HG03558 (cell line): ENCODE measurements at regions not wholly inside any gene's neighbourhood (a gene's known extent, or its start where the extent isn't known, plus 50 kb on each side); places are given as distances from the start of the nearest gene placed in this dataset.

Experiments used
- ATAC-seq: cut with Tn5 transposase; IDR thresholded peaks from one replicate; pipeline ENCODE4 v1.9.1; 2021; ENCODE audit warnings: moderate number of reproducible peaks; ENCODE audit not compliant: unreplicated experiment; ENCODE audit errors: extremely low read depth

- ATAC-seq = no peak
Observed at GRCh38 chr5:71862507-71863060, 143.5 kb downstream of the CARTPT start.

GRCh38 chr5:71864730-71865601, 145.9 kb downstream of the CARTPT start:
- ATAC-seq = no peak

- ATAC-seq = no peak
Observed at GRCh38 chr5:71865665-71866320, 146.7 kb downstream of the CARTPT start.

GRCh38 chr5:71872311-71872864, 153.3 kb downstream of the CARTPT start:
- no peak for ATAC-seq

- no peak for ATAC-seq
Observed at GRCh38 chr5:71873191-71873591, 154.1 kb downstream of the CARTPT start.

GRCh38 chr5:71874521-71874920, 155.4 kb downstream of the CARTPT start:
- ATAC-seq = no peak

- ATAC-seq = no peak
Observed at GRCh38 chr5:71877511-71877910, 158.4 kb downstream of the CARTPT start.

- no peak for ATAC-seq
Observed at GRCh38 chr5:71880536-71880935, 161.5 kb downstream of the CARTPT start.

- no peak for ATAC-seq
Observed at GRCh38 chr5:71882826-71883741, 164.0 kb downstream of the CARTPT start.

- no peak for ATAC-seq
Observed at GRCh38 chr5:71883742-71884103, 164.6 kb downstream of the CARTPT start.

GRCh38 chr5:71884926-71885325, 165.9 kb downstream of the CARTPT start:
- no peak for ATAC-seq

GRCh38 chr5:71886406-71886805, 167.3 kb downstream of the CARTPT start:
- no peak for ATAC-seq

- peak; percentile 98 for ATAC-seq
Observed at GRCh38 chr5:71887680-71888079, 168.6 kb downstream of the CARTPT start.

GRCh38 chr5:71891406-71891805, 172.3 kb downstream of the CARTPT start:
- ATAC-seq = no peak

- no peak for ATAC-seq
Observed at GRCh38 chr5:71891856-71892255, 172.8 kb downstream of the CARTPT start.

- ATAC-seq = no peak
Observed at GRCh38 chr5:71892641-71893365, 173.7 kb downstream of the CARTPT start.

- no peak for ATAC-seq
Observed at GRCh38 chr5:71893451-71893850, 174.4 kb downstream of the CARTPT start.

GRCh38 chr5:71894091-71894490, 175.0 kb downstream of the CARTPT start:
- ATAC-seq = no peak

GRCh38 chr5:71895546-71895945, 176.5 kb downstream of the CARTPT start:
- no peak for ATAC-seq
